ENCODE measurements at regions not wholly inside any gene's neighbourhood (a gene's known extent, or its start where the extent isn't known, plus 50 kb on each side); places are given as distances from the start of the nearest gene placed in this dataset.

GRCh38 chr7:48782511-48782910 lies 141.8 kb upstream of the CDC14C start:
- CTCF ChIA-PET, result no interaction called here
- DNase-seq (ENCODE audit: low spot score), result no peak
- no TSS peak for BruUV-seq (replicated peaks)

GRCh38 chr7:48786951-48787350 lies 137.4 kb upstream of the CDC14C start:
- TF ChIP-seq EZH2 (IDR thresholded peaks at IDR 0.05; ENCODE audit: borderline replicate concordance, low read depth, low read length, poor library complexity, severe bottlenecking) (no peak), CTCF (conservative IDR thresholded peaks at IDR 0.05; ENCODE audit: low read depth, low read length) (no peak)
- ChIA-PET CTCF (no interaction called here), POLR2A (ENCODE audit: low non-redundant PET) (no interaction called here)

More at GRCh38 chr7:48782511-48782910, 141.8 kb upstream of the CDC14C start:
- no peak overlapping the region for H3K27ac ChIP-seq (ENCODE audit: low read depth, low read length, poor library complexity, severe bottlenecking)
- no peaks in the 10 kb centered on the region for H3K9me3 ChIP-seq (ENCODE audit: low read depth, low read length, poor library complexity, severe bottlenecking)
- no peak overlapping the region for H3K4me3 ChIP-seq (ENCODE audit: low read depth, low read length, poor library complexity, severe bottlenecking)
- TF ChIP-seq CTCF (conservative IDR thresholded peaks at IDR 0.05; ENCODE audit: low read depth, low read length) (no peak), EZH2 (IDR thresholded peaks at IDR 0.05; ENCODE audit: borderline replicate concordance, low read depth, low read length, poor library complexity, severe bottlenecking) (no peak)
- POLR2A ChIA-PET (ENCODE audit: low non-redundant PET), result no interaction called here
- no peaks in the 10 kb centered on the region for H3K4me1 ChIP-seq (ENCODE audit: insufficient read depth, low read length, poor library complexity, severe bottlenecking)
- H3K36me3 ChIP-seq (ENCODE audit: insufficient read depth, low read length, poor library complexity, severe bottlenecking), result no peaks in the 10 kb centered on the region
- H3K27me3 ChIP-seq (replicated peaks; ENCODE audit: insufficient read depth, low read depth, low read length, poor library complexity), result no peaks in the 10 kb centered on the region
- intact Hi-C loops (cut with micrococcal nuclease; ENCODE audit: unreplicated experiment), result no loop called here

GRCh38 chr7:48803250-48803649 lies 121.1 kb upstream of the CDC14C start:
- Histone ChIP-seq H3K27ac (ENCODE audit: low read depth, low read length, poor library complexity, severe bottlenecking) (no peak overlapping the region), H3K27me3 (replicated peaks; ENCODE audit: insufficient read depth, low read depth, low read length, poor library complexity) (no peaks in the 10 kb centered on the region), H3K9me3 (ENCODE audit: low read depth, low read length, poor library complexity, severe bottlenecking) (no peaks in the 10 kb centered on the region), H3K4me1 (ENCODE audit: insufficient read depth, low read length, poor library complexity, severe bottlenecking) (no peaks in the 10 kb centered on the region), H3K36me3 (ENCODE audit: insufficient read depth, low read length, poor library complexity, severe bottlenecking) (no peaks in the 10 kb centered on the region), H3K4me3 (ENCODE audit: low read depth, low read length, poor library complexity, severe bottlenecking) (no peak overlapping the region)
- DNase-seq (ENCODE audit: low spot score), result no peak
- CTCF ChIA-PET, result no interaction called here
- BruUV-seq (replicated peaks), result no TSS peak
- intact Hi-C loops (cut with micrococcal nuclease; ENCODE audit: unreplicated experiment), result no loop called here
- no peak for TF ChIP-seq EZH2 (IDR thresholded peaks at IDR 0.05; ENCODE audit: borderline replicate concordance, low read depth, low read length, poor library complexity, severe bottlenecking)
- no peak for TF ChIP-seq CTCF (conservative IDR thresholded peaks at IDR 0.05; ENCODE audit: low read depth, low read length)
- POLR2A ChIA-PET (ENCODE audit: low non-redundant PET), result no interaction called here

More at GRCh38 chr7:48786951-48787350, 137.4 kb upstream of the CDC14C start:
- H3K4me1 ChIP-seq (ENCODE audit: insufficient read depth, low read length, poor library complexity, severe bottlenecking), result no peaks in the 10 kb centered on the region
- no peak for DNase-seq (ENCODE audit: low spot score)
- no peaks in the 10 kb centered on the region for H3K36me3 ChIP-seq (ENCODE audit: insufficient read depth, low read length, poor library complexity, severe bottlenecking)
- intact Hi-C loops (cut with micrococcal nuclease; ENCODE audit: unreplicated experiment), result no loop called here
- no peak overlapping the region for H3K4me3 ChIP-seq (ENCODE audit: low read depth, low read length, poor library complexity, severe bottlenecking)
- no TSS peak for BruUV-seq (replicated peaks)
- H3K27ac ChIP-seq (ENCODE audit: low read depth, low read length, poor library complexity, severe bottlenecking), result no peak overlapping the region
- no peaks in the 10 kb centered on the region for H3K9me3 ChIP-seq (ENCODE audit: low read depth, low read length, poor library complexity, severe bottlenecking)
- no peaks in the 10 kb centered on the region for H3K27me3 ChIP-seq (replicated peaks; ENCODE audit: insufficient read depth, low read depth, low read length, poor library complexity)
